ENCODE measurements at regions not wholly inside any gene's neighbourhood (a gene's known extent, or its start where the extent isn't known, plus 50 kb on each side); places are given as distances from the start of the nearest gene placed in this dataset.

DNA sequence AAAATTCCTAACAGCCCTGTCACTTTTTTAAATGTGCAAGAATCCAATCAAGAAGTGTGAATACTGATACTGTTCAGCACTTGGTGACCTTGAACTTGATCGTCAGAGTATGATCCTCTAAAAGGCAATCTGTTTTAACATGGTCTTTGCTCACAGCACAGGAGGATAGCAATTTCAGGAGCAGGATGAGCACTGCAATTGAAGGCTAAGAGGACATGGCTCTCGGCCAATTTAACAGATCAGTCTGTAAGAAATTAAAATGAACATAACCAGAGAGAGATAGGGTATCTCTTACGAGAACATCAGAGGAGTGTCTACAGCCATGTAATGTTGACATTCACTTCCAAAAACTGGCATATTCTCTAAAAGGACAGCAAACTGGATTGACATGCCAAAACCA is 243.1 kb downstream of the LTN1 start:
- TF ChIP-seq, protein P1, sequence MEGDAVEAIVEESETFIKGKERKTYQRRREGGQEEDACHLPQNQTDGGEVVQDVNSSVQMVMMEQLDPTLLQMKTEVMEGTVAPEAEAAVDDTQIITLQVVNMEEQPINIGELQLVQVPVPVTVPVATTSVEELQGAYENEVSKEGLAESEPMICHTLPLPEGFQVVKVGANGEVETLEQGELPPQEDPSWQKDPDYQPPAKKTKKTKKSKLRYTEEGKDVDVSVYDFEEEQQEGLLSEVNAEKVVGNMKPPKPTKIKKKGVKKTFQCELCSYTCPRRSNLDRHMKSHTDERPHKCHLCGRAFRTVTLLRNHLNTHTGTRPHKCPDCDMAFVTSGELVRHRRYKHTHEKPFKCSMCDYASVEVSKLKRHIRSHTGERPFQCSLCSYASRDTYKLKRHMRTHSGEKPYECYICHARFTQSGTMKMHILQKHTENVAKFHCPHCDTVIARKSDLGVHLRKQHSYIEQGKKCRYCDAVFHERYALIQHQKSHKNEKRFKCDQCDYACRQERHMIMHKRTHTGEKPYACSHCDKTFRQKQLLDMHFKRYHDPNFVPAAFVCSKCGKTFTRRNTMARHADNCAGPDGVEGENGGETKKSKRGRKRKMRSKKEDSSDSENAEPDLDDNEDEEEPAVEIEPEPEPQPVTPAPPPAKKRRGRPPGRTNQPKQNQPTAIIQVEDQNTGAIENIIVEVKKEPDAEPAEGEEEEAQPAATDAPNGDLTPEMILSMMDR (IDR thresholded peaks at IDR 0.05; ENCODE audit: insufficient read depth, low read depth, low read length, missing control alignments) = no peak
- H3K4me3 ChIP-seq (ENCODE audit: low read length) = no peak overlapping the region
- no peak for DNase-seq (ENCODE audit: low read depth)

DNA sequence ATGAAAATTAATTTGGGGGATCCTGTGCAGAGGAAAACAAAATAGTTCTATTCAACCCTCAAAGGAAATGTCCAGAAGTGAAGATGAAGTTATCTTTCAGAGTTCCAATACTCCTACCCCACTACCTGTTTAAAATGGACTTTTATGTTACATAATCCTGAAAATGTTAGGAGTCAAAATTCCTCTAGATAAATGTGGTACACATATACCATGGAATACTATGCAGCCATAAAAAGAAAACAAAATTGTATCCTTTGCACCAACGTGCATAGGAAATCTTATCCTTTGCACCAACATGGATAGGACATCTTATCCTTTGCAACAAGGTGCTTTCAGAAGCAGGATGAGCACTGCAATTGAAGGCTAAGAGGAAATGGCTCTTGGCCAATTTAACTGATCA is 245.2 kb downstream of the LTN1 start:
- DNase-seq (ENCODE audit: low read depth) = no peak
- TF ChIP-seq, protein P1 (IDR thresholded peaks at IDR 0.05; ENCODE audit: insufficient read depth, low read depth, low read length, missing control alignments) = no peak
- no peak overlapping the region for H3K4me3 ChIP-seq (ENCODE audit: low read length)

DNA sequence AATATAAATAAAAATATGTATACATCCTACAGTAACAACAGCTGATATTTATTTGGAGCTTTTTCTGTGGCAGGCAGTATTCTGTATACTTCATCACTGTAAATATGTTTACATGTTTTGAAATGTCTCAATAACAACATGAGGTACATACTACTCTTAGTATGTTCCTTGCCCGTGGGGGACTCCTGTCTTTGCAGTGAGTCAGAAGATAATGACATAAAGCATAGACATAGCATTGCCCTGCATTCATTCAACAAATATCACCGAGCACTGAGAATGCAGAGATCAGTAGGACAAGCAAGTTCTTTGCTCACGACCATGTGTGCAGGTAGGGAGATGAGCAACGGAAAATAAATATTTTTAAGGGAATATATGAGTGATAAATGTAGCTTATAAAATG is 246.5 kb downstream of the LTN1 start:
- DNase-seq (ENCODE audit: low read depth) = peak; percentile 55

DNA sequence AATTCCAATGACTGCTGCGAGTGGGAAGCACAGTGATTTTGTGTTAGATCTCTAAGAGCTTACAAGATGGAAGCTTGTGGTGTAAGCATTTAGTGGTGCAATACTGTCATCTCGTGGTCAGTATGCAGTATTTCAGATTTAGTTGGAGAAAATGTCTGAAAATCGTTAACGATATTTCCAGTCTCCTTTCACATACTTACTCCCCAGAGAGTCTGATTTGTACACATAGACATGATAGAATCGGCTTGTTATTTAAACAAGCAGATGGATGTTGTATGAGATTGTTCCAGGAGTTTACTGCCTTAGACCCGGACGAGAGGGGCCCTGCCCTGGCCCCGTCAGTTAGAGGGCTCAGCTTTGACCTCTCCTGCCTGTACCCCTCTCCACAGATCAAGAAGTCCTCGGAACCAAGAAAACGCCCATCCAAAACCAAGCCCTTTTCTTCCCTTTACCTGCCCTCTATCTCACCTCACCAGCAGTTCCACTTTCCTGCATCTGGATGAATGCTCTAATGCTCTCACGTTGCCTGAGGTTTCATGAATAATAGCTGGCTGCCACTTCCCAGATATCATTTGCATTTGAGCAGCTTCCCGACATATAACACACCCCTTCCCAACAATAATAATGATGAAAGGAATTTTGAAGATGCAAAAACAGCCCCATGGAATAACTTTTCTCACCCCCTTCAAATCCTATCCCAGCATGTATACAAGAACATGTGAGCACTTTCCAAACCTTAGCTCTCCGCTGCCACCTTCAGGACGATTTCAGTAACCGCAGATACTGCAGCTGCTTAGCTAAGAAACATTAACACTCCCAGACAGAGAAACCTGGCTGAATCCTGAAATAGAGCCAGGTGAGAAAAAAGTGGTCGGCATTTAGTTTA is 247.3 kb downstream of the LTN1 start:
- peak; percentile 87 for DNase-seq (ENCODE audit: low read depth)
- TF ChIP-seq, protein P1 (IDR thresholded peaks at IDR 0.05; ENCODE audit: insufficient read depth, low read depth, low read length, missing control alignments) = peak; percentile 92
- peak overlapping the region; percentile 54 for H3K4me3 ChIP-seq (ENCODE audit: low read length)

More for the DNA sequence above, 246.5 kb downstream of the LTN1 start:
- TF ChIP-seq, protein P1 (IDR thresholded peaks at IDR 0.05; ENCODE audit: insufficient read depth, low read depth, low read length, missing control alignments) = no peak
- H3K4me3 ChIP-seq (ENCODE audit: low read length) = no peak overlapping the region

DNA sequence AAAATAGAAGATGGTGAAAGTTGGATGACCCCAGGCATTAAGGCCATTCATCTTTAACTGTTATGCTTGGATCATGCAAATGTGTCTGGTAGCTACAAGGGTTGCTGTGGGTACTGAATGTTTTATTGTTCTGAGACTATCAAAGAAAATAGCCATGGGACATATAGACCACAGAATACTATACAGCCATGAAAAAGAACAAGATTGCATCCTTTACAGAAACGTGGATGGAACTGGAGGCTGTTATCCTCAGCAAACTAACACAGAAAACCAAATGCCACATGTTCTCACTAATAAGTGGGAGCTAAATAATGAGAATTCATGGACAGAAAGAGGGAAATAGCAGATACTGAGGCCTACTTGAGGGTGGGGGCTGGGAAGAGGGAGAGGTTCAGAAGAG is 249.0 kb downstream of the LTN1 start:
- no peak overlapping the region for H3K4me3 ChIP-seq (ENCODE audit: low read length)
- TF ChIP-seq, protein P1 (IDR thresholded peaks at IDR 0.05; ENCODE audit: insufficient read depth, low read depth, low read length, missing control alignments) = no peak
- no peak for DNase-seq (ENCODE audit: low read depth)

DNA sequence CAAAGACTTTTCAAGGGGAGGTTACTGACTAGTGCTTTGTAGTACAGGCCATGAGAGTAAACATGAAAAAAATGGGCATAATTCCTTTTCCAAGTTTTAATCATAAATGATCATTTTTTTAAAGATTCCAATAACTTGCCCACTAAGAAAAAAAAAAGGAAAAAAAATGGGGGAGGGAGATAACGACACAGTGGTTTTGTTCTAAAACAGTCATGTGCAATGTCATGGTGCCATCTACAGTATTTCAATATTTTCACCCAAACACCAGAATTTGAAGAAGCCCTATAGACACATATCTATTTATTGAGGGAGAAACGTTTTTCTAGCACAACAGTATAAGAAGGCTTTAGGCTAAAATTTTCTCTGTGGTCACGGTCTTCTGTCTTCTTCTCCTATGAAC is 250.2 kb downstream of the LTN1 start:
- TF ChIP-seq, protein P1 (IDR thresholded peaks at IDR 0.05; ENCODE audit: insufficient read depth, low read depth, low read length, missing control alignments) = peak; percentile 35
- H3K4me3 ChIP-seq (ENCODE audit: low read length) = no peak overlapping the region
- DNase-seq (ENCODE audit: low read depth) = peak; percentile 54

DNA sequence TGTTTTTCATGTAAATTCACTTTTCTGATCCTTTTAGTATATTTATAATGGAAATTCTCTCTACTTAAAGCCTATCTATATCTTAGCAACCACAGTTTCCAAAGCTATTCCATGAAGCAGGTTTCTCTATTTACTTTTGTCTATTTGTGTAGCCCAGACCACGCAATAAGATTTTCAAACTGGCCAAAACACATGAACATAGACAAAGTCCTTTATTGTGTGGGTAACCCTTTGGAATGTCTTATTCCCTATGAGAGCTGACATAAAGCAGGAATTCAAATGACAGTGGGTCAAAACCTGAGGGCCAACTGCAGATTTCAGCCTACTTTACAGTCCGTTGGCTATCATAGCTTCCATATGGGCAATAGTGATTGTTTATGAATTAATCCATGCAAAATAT is 252.6 kb downstream of the LTN1 start:
- no peak for DNase-seq (ENCODE audit: low read depth)
- TF ChIP-seq, protein P1 (IDR thresholded peaks at IDR 0.05; ENCODE audit: insufficient read depth, low read depth, low read length, missing control alignments) = no peak
- H3K4me3 ChIP-seq (ENCODE audit: low read length) = no peak overlapping the region
